Esophagus mucosa (tissue), 1 donor: ENCODE measurements at regions not wholly inside any gene's neighbourhood (a gene's known extent, or its start where the extent isn't known, plus 50 kb on each side); places are given as distances from the start of the nearest gene placed in this dataset.
"Not testable (repeated sequence)": the region's sequence is repeated elsewhere in the genome, so short reads cannot be mapped to it uniquely, and the experiment has no call there.

Experiments
- ATAC-seq: fragments of 200-7000 bp; cut with Tn5 transposase; one replicate; pipeline ENCODE4 v1.9.1; 2020
- donor health status: DM: yes; HTN: yes; CAD: no.

GRCh38 chr18:22504251-22505030 is 86.7 kb upstream of the CTAGE1 start:
- peak; percentile 55 for ATAC-seq

GRCh38 chr18:22505141-22505591 is 87.5 kb upstream of the CTAGE1 start:
- ATAC-seq = no peak

GRCh38 chr18:22507055-22507454 is 89.3 kb upstream of the CTAGE1 start:
- ATAC-seq = no peak

GRCh38 chr18:22509423-22509822 is 91.7 kb upstream of the CTAGE1 start:
- no peak for ATAC-seq

- ATAC-seq = no peak
These were observed 93.0 kb upstream of the CTAGE1 start for GRCh38 chr18:22510697-22511096.

- no peak for ATAC-seq
These were observed 96.2 kb upstream of the CTAGE1 start for GRCh38 chr18:22513721-22514481.

- no peak for ATAC-seq
These were observed 96.9 kb upstream of the CTAGE1 start for GRCh38 chr18:22514655-22515054.

- ATAC-seq = no peak
These were observed 97.5 kb upstream of the CTAGE1 start for GRCh38 chr18:22515250-22515649.

- no peak for ATAC-seq
These were observed 99.6 kb upstream of the CTAGE1 start for GRCh38 chr18:22517356-22517755.

- no peak for ATAC-seq
These were observed 103.5 kb upstream of the CTAGE1 start for GRCh38 chr18:22521026-22521707.

GRCh38 chr18:22523481-22523880 is 105.8 kb upstream of the CTAGE1 start:
- no peak for ATAC-seq

GRCh38 chr18:22524783-22525182 is 107.1 kb upstream of the CTAGE1 start:
- no peak for ATAC-seq

- no peak for ATAC-seq
These were observed 107.6 kb upstream of the CTAGE1 start for GRCh38 chr18:22525313-22525712.

GRCh38 chr18:22525883-22526282 is 108.2 kb upstream of the CTAGE1 start:
- ATAC-seq = no peak

- no peak for ATAC-seq
These were observed 110.6 kb upstream of the CTAGE1 start for GRCh38 chr18:22528291-22528690.

GRCh38 chr18:22534706-22535105 is 117.0 kb upstream of the CTAGE1 start:
- ATAC-seq = not testable (repeated sequence)

- no peak for ATAC-seq
These were observed 118.8 kb upstream of the CTAGE1 start for GRCh38 chr18:22536558-22536957.

GRCh38 chr18:22538426-22538825 is 120.7 kb upstream of the CTAGE1 start:
- no peak for ATAC-seq

GRCh38 chr18:22539051-22539765 is 121.5 kb upstream of the CTAGE1 start:
- ATAC-seq = no peak

GRCh38 chr18:22541232-22541631 is 123.5 kb upstream of the CTAGE1 start:
- no peak for ATAC-seq

GRCh38 chr18:22542406-22542835 is 124.7 kb upstream of the CTAGE1 start:
- no peak for ATAC-seq

GRCh38 chr18:22543769-22544168 is 126.1 kb upstream of the CTAGE1 start:
- ATAC-seq = no peak

GRCh38 chr18:22544626-22545025 is 126.9 kb upstream of the CTAGE1 start:
- no peak for ATAC-seq
